ENCODE measurements at regions not wholly inside any gene's neighbourhood (a gene's known extent, or its start where the extent isn't known, plus 50 kb on each side); places are given as distances from the start of the nearest gene placed in this dataset.
"Not testable (repeated sequence)": the region's sequence is repeated elsewhere in the genome, so short reads cannot be mapped to it uniquely, and the experiment has no call there.

DNA sequence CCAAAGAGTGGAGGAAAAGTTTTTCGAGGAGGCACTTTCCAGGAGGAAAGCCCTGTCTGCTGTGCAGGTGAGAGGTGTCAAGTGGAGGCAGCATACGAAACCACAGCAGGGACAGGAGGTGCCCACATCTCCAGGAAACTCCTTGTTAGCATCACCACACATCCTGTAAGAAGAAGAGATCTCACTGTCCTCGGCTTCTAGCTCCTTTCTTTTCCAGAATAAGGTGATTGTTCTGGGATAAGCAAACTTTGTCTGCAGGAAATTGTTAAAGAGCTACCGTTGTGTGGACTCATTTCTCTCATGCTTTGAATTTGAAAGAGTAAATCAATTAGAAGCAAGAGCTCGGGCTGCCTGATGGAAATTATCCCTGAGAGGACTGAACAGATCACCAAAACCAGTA is 269.4 kb downstream of the CXCL12 start:
- no peaks in the 10 kb centered on the region for H3K36me3 Mint-ChIP-seq (ENCODE audit: insufficient read depth, unreplicated experiment)
- intact Hi-C loops (cut with micrococcal nuclease; ENCODE audit: unreplicated experiment): no loop called here
- no peak overlapping the region for H3K27ac Mint-ChIP-seq (ENCODE audit: unreplicated experiment)
- TF ChIP-seq, protein P1, sequence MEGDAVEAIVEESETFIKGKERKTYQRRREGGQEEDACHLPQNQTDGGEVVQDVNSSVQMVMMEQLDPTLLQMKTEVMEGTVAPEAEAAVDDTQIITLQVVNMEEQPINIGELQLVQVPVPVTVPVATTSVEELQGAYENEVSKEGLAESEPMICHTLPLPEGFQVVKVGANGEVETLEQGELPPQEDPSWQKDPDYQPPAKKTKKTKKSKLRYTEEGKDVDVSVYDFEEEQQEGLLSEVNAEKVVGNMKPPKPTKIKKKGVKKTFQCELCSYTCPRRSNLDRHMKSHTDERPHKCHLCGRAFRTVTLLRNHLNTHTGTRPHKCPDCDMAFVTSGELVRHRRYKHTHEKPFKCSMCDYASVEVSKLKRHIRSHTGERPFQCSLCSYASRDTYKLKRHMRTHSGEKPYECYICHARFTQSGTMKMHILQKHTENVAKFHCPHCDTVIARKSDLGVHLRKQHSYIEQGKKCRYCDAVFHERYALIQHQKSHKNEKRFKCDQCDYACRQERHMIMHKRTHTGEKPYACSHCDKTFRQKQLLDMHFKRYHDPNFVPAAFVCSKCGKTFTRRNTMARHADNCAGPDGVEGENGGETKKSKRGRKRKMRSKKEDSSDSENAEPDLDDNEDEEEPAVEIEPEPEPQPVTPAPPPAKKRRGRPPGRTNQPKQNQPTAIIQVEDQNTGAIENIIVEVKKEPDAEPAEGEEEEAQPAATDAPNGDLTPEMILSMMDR (IDR thresholded peaks at IDR 0.05; ENCODE audit: unreplicated experiment): no peak
- H3K9me3 Mint-ChIP-seq (ENCODE audit: low read depth, unreplicated experiment): peaks cover 16% of the 10 kb centered on the region
- CTCF ChIA-PET: interaction anchor here (0.6 kb wide), 1 partner anchor 215 kb away, joined by 3 read pairs; no protein-coding TSS in a partner anchor
- H3K27me3 Mint-ChIP-seq (ENCODE audit: unreplicated experiment): no peaks in the 10 kb centered on the region
- no TSS peak for BruUV-seq (replicated peaks)
- no peak overlapping the region for H3K4me3 Mint-ChIP-seq (ENCODE audit: low read depth, unreplicated experiment)
- H3K4me1 Mint-ChIP-seq (ENCODE audit: low read depth, unreplicated experiment): no peaks in the 10 kb centered on the region
- no peak for DNase-seq

DNA sequence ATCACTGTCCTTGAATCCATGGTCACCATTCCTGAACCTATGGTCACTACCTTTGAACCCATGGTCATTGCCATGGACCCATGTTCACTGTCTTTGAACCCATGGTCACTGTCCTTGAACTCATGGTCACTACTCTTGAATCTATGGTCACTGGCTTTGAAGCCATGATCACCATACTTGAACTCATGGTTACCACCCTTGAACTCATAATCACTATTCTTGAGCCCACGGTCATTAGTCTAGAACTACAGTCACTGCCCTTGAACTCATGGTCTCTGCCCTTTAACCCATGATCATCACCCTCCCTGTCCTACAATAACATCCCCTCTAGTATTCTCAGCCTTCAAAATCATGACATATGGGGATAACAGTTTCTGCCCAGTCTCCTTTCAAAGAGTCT is 270.5 kb downstream of the CXCL12 start:
- TF ChIP-seq, protein P1 (IDR thresholded peaks at IDR 0.05; ENCODE audit: unreplicated experiment): no peak
- Mint-ChIP-seq H3K36me3 (ENCODE audit: insufficient read depth, unreplicated experiment) (no peaks in the 10 kb centered on the region), H3K27me3 (ENCODE audit: unreplicated experiment) (no peaks in the 10 kb centered on the region), H3K9me3 (ENCODE audit: low read depth, unreplicated experiment) (peaks cover 16% of the 10 kb centered on the region), H3K4me1 (ENCODE audit: low read depth, unreplicated experiment) (no peaks in the 10 kb centered on the region), H3K27ac (ENCODE audit: unreplicated experiment) (no peak overlapping the region), H3K4me3 (ENCODE audit: low read depth, unreplicated experiment) (no peak overlapping the region)
- intact Hi-C loops (cut with micrococcal nuclease; ENCODE audit: unreplicated experiment): no loop called here
- no peak for DNase-seq
- CTCF ChIA-PET: no interaction called here
- no TSS peak for BruUV-seq (replicated peaks)

DNA sequence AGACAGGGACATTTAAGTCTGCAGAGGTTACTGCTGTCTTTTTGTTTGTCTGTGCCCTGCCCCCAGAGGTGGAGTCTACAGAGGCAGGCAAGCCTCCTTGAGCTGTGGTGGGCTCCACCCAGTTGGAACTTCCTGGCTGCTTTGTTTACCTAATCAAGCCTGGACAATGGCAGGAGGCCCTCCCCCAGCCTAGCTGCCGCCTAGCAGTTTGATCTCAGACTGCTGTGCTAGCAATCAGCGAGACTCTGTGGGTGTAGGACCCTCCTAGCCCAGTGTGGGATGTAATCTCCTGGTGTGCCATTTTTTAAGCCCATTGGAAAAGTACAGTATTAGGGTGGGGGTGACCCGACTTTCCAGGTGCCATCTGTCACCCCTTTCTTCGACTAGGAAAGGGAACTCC is 272.6 kb downstream of the CXCL12 start:
- BruUV-seq (replicated peaks); H3K36me3 Mint-ChIP-seq (ENCODE audit: insufficient read depth, unreplicated experiment); intact Hi-C loops (cut with micrococcal nuclease; ENCODE audit: unreplicated experiment); H3K27me3 Mint-ChIP-seq (ENCODE audit: unreplicated experiment); H3K4me1 Mint-ChIP-seq (ENCODE audit: low read depth, unreplicated experiment); H3K27ac Mint-ChIP-seq (ENCODE audit: unreplicated experiment); H3K4me3 Mint-ChIP-seq (ENCODE audit: low read depth, unreplicated experiment); DNase-seq; CTCF ChIA-PET: not testable (repeated sequence)
- H3K9me3 Mint-ChIP-seq (ENCODE audit: low read depth, unreplicated experiment): peaks cover 16% of the 10 kb centered on the region

DNA sequence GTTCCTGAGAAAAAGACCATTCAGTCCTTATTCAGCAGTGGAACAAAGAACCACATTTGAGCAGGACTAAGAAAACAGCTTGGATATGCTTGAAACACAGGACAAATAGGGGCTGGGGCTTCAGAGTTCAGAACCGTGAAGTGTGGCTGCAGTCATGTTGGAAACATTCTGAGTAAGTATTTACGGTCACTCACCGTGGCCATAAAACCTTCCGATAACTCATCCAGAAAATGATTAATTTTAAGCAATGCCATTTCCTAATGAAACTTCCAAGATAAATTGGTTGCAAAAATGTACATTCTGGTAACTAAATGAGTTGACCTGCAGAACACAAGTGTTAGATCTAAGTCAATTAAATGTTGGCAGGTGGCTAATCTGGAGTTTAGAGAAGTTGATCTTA is 279.2 kb downstream of the CXCL12 start:
- BruUV-seq (replicated peaks): no TSS peak
- Mint-ChIP-seq H3K27ac (ENCODE audit: unreplicated experiment) (no peak overlapping the region), H3K9me3 (ENCODE audit: low read depth, unreplicated experiment) (peaks cover 11% of the 10 kb centered on the region), H3K4me3 (ENCODE audit: low read depth, unreplicated experiment) (no peak overlapping the region), H3K27me3 (ENCODE audit: unreplicated experiment) (no peaks in the 10 kb centered on the region), H3K36me3 (ENCODE audit: insufficient read depth, unreplicated experiment) (no peaks in the 10 kb centered on the region), H3K4me1 (ENCODE audit: low read depth, unreplicated experiment) (no peaks in the 10 kb centered on the region)
- intact Hi-C loops (cut with micrococcal nuclease; ENCODE audit: unreplicated experiment): no loop called here
- CTCF ChIA-PET: no interaction called here
- no peak for DNase-seq
- TF ChIP-seq, protein P1 (IDR thresholded peaks at IDR 0.05; ENCODE audit: unreplicated experiment): no peak

DNA sequence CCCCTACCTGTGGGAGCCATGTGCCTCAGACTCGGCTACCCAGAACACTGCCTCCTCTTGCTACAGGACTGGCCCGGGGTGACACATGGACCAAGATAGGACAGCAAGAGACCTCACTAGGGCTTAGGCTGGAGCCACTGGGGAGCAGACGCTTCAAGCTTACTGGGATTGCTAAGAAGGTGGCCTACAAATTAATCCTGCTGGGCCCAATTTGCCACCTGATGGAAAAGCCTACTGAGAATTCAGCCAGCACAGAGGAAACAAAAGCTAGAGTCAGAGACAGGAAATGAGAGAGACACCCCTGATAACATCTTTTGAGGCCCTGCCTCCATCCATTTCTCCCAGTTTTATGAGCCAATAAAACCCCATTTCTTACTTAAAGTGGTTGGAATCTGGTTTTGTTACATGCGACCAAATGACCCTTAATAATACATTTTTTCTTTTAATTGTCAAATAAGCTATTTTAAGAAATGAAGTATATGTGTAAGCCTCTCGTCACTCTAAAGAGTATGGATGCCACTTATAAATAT is 282.1 kb downstream of the CXCL12 start:
- no peaks in the 10 kb centered on the region for H3K4me1 Mint-ChIP-seq (ENCODE audit: low read depth, unreplicated experiment)
- no TSS peak for BruUV-seq (replicated peaks)
- CTCF ChIA-PET: no interaction called here
- H3K27me3 Mint-ChIP-seq (ENCODE audit: unreplicated experiment): no peaks in the 10 kb centered on the region
- H3K4me3 Mint-ChIP-seq (ENCODE audit: low read depth, unreplicated experiment): no peak overlapping the region
- no peak for DNase-seq
- intact Hi-C loops (cut with micrococcal nuclease; ENCODE audit: unreplicated experiment): no loop called here
- H3K36me3 Mint-ChIP-seq (ENCODE audit: insufficient read depth, unreplicated experiment): no peaks in the 10 kb centered on the region
- TF ChIP-seq, protein P1 (IDR thresholded peaks at IDR 0.05; ENCODE audit: unreplicated experiment): no peak
- no peak overlapping the region for H3K27ac Mint-ChIP-seq (ENCODE audit: unreplicated experiment)
- peaks cover 14% of the 10 kb centered on the region for H3K9me3 Mint-ChIP-seq (ENCODE audit: low read depth, unreplicated experiment)

All from Calu3 (cell line).